ENCODE measurements at regions not wholly inside any gene's neighbourhood (a gene's known extent, or its start where the extent isn't known, plus 50 kb on each side); places are given as distances from the start of the nearest gene placed in this dataset.

GRCh38 chr7:47128700-47129099 is 453.2 kb downstream of the TNS3 start:
- TF ChIP-seq, protein P1, sequence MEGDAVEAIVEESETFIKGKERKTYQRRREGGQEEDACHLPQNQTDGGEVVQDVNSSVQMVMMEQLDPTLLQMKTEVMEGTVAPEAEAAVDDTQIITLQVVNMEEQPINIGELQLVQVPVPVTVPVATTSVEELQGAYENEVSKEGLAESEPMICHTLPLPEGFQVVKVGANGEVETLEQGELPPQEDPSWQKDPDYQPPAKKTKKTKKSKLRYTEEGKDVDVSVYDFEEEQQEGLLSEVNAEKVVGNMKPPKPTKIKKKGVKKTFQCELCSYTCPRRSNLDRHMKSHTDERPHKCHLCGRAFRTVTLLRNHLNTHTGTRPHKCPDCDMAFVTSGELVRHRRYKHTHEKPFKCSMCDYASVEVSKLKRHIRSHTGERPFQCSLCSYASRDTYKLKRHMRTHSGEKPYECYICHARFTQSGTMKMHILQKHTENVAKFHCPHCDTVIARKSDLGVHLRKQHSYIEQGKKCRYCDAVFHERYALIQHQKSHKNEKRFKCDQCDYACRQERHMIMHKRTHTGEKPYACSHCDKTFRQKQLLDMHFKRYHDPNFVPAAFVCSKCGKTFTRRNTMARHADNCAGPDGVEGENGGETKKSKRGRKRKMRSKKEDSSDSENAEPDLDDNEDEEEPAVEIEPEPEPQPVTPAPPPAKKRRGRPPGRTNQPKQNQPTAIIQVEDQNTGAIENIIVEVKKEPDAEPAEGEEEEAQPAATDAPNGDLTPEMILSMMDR (IDR thresholded peaks at IDR 0.05; ENCODE audit: low read depth, low read length): no peak
- TF ChIP-seq, protein P2, sequence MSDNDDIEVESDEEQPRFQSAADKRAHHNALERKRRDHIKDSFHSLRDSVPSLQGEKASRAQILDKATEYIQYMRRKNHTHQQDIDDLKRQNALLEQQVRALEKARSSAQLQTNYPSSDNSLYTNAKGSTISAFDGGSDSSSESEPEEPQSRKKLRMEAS (IDR thresholded peaks at IDR 0.05; ENCODE audit: low read depth, low read length): no peak
- TF ChIP-seq MYC (IDR thresholded peaks at IDR 0.05; ENCODE audit: low read depth, low read length): no peak
- no peak for TF ChIP-seq POLR2A (IDR thresholded peaks at IDR 0.05; ENCODE audit: extremely low read depth, insufficient read length)
- H3K4me3 ChIP-seq (ENCODE audit: low read depth, low read length): no peak overlapping the region
- DNase-seq (ENCODE audit: low read depth): no peak

DNA sequence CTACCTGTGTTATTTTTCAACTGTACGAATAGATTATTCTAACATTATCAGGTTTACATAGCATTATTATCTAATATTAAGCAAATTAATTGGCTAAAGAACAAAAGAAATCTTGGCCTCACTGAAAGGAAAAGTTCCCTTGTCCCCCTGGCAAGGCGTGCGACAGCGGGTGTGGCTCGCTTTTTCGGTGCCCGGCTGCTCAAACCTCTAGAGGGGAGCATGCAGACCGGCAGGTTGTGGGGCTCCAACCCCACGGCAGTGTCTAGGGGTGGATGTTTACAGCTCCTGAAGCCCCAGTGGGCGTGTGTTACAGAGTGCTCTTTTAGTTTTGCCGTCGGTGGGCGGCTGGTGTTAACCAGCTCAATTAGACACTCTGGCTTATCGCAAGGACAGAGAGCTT is 456.4 kb downstream of the TNS3 start:
- DNase-seq (ENCODE audit: low read depth): no peak
- TF ChIP-seq MYC (IDR thresholded peaks at IDR 0.05; ENCODE audit: low read depth, low read length) (no peak), POLR2A (IDR thresholded peaks at IDR 0.05; ENCODE audit: extremely low read depth, insufficient read length) (no peak)
- TF ChIP-seq, protein P1 (IDR thresholded peaks at IDR 0.05; ENCODE audit: low read depth, low read length): no peak
- TF ChIP-seq, protein P2 (IDR thresholded peaks at IDR 0.05; ENCODE audit: low read depth, low read length): no peak
- H3K4me3 ChIP-seq (ENCODE audit: low read depth, low read length): no peak overlapping the region

DNA sequence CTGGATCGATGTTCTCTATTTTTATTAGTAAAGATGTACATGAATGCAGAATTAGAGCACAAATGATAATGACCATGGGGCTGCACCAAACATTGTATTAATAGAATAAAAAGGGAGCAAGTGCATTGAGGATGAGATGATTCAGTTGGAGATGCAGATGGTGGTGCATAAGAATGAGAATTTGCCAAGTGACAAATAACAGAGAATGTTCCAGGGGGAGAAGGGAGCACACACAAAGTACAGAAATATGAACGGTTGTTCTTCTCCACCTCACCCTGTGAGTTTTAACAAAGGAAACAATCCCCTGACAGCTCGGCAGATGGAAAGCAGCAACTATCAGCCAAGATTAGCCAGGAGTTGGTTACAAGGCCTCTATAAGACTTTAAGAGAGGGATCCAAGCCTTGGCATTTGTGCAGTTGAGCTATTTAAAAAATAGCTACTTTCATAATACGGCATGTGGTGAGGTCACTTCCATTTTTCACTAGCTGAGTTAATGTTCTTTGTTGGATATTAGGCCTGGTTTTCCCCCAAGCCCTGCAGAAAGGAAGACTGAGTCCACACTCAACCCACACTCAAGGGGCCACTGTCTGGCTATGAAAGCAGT is 462.5 kb downstream of the TNS3 start:
- TF ChIP-seq, protein P1 (IDR thresholded peaks at IDR 0.05; ENCODE audit: low read depth, low read length): no peak
- no peak for TF ChIP-seq MYC (IDR thresholded peaks at IDR 0.05; ENCODE audit: low read depth, low read length)
- TF ChIP-seq, protein P2 (IDR thresholded peaks at IDR 0.05; ENCODE audit: low read depth, low read length): no peak
- no peak for TF ChIP-seq POLR2A (IDR thresholded peaks at IDR 0.05; ENCODE audit: extremely low read depth, insufficient read length)
- DNase-seq (ENCODE audit: low read depth): no peak
- H3K4me3 ChIP-seq (ENCODE audit: low read depth, low read length): no peak overlapping the region

DNA sequence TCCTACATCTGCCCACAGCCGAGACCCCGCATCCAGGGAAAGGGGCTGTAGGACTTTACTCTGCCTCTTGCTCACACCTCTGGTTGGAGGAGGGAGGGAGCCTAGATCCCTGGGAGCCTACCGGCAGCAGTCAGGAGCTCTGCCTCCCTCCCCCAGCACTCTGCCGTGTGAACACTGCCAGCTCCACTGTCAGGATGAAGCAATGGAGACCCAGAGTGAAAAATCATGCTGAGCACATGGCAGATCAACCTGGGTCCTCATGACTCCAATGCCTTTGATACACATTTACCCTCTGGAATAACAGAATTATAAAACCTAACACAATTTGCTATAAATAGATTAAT is 477.7 kb downstream of the TNS3 start:
- TF ChIP-seq, protein P2 (IDR thresholded peaks at IDR 0.05; ENCODE audit: low read depth, low read length): no peak
- TF ChIP-seq MYC (IDR thresholded peaks at IDR 0.05; ENCODE audit: low read depth, low read length) (no peak), POLR2A (IDR thresholded peaks at IDR 0.05; ENCODE audit: extremely low read depth, insufficient read length) (no peak)
- TF ChIP-seq, protein P1 (IDR thresholded peaks at IDR 0.05; ENCODE audit: low read depth, low read length): no peak
- no peak for DNase-seq (ENCODE audit: low read depth)
- H3K4me3 ChIP-seq (ENCODE audit: low read depth, low read length): no peak overlapping the region

DNA sequence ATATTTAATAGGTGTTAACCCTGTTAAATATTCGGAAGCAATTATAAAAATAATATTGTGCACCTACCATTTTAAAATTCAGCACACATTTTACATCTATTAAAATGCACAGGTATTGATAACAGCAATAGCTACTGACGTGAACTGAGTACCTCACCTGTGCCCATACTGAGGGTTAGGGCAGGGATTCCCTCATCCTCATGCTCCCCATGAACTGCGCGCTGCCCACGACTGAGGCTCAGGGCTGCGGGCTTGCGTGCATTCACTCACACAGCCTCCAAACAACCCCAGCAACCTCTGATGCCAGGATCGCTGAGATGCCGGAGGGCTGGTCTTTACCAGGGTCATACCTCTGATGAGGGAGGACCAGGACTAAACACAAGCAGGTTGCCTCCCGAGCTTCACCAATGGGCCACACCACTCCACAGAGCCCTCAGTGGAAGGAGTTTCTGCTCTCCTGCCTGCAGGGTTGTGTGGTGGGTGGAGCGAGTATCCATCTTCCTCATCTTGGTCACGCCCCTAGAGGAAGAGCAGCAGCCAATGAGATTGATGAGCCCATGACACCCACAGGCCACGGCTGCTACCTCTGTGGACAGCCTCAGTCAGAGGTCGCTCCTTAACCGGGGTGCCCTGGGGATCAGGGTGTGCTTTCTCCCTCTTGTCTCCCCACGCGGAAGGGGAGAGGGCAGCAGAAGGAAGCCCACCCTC is 478.3 kb downstream of the TNS3 start:
- peak; percentile 39 for DNase-seq (ENCODE audit: low read depth)
- TF ChIP-seq, protein P2 (IDR thresholded peaks at IDR 0.05; ENCODE audit: low read depth, low read length): no peak
- TF ChIP-seq MYC (IDR thresholded peaks at IDR 0.05; ENCODE audit: low read depth, low read length): no peak
- H3K4me3 ChIP-seq (ENCODE audit: low read depth, low read length): no peak overlapping the region

DNA sequence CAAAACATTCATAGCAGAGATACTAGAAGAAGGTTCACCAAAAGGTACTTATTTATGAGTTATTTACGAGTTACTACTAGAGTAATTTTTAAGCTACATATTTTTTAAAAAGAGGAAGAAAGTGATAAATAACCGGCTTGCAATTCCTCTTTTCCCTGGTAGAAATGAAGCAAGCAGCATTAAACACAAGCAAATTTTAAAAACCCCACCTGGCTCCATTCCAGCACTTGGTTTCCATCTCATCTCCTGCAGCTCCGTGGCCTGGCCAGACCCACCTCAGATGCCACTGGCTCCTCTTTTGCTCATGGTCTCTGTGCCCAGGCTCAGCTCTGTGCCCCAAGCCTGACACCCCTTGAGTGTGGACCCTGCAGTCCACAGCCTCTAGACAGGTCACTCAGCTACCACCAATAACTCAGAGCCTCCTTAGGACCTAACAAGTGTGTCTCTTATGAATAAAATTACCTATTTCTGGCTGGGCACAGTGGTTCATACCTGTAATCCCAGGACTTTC is 479.5 kb downstream of the TNS3 start:
- DNase-seq (ENCODE audit: low read depth): peak; percentile 16
- H3K4me3 ChIP-seq (ENCODE audit: low read depth, low read length): no peak overlapping the region
- TF ChIP-seq, protein P2 (IDR thresholded peaks at IDR 0.05; ENCODE audit: low read depth, low read length): no peak
- TF ChIP-seq POLR2A (IDR thresholded peaks at IDR 0.05; ENCODE audit: extremely low read depth, insufficient read length): no peak
- no peak for TF ChIP-seq MYC (IDR thresholded peaks at IDR 0.05; ENCODE audit: low read depth, low read length)
- TF ChIP-seq, protein P1 (IDR thresholded peaks at IDR 0.05; ENCODE audit: low read depth, low read length): no peak
